ENCODE measurements at regions not wholly inside any gene's neighbourhood (a gene's known extent, or its start where the extent isn't known, plus 50 kb on each side); places are given as distances from the start of the nearest gene placed in this dataset.

GRCh38 chr11:64498136-64498535 lies 57.6 kb upstream of the SLC22A11 start:
- Histone ChIP-seq H2AFZ (ENCODE audit: low read depth, low read length) (no peak overlapping the region), H3K9me3 (ENCODE audit: low read length) (no peaks in the 10 kb centered on the region), H3K4me1 (ENCODE audit: insufficient read depth, low read length) (no peaks in the 10 kb centered on the region), H3K27me3 (ENCODE audit: insufficient read depth, low read length) (peaks cover 4% of the 10 kb centered on the region), H3K36me3 (ENCODE audit: insufficient read depth, low read length) (no peaks in the 10 kb centered on the region), H3K4me3 (ENCODE audit: low read length) (no peak overlapping the region)

- Histone ChIP-seq H2AFZ (ENCODE audit: low read depth, low read length) (no peak overlapping the region), H3K9me3 (ENCODE audit: low read length) (no peaks in the 10 kb centered on the region), H3K27me3 (ENCODE audit: insufficient read depth, low read length) (peaks cover 4% of the 10 kb centered on the region), H3K36me3 (ENCODE audit: insufficient read depth, low read length) (no peaks in the 10 kb centered on the region), H3K4me3 (ENCODE audit: low read length) (no peak overlapping the region), H3K4me1 (ENCODE audit: insufficient read depth, low read length) (no peaks in the 10 kb centered on the region)
Observed at GRCh38 chr11:64499261-64500004, 56.3 kb upstream of the SLC22A11 start.

DNA sequence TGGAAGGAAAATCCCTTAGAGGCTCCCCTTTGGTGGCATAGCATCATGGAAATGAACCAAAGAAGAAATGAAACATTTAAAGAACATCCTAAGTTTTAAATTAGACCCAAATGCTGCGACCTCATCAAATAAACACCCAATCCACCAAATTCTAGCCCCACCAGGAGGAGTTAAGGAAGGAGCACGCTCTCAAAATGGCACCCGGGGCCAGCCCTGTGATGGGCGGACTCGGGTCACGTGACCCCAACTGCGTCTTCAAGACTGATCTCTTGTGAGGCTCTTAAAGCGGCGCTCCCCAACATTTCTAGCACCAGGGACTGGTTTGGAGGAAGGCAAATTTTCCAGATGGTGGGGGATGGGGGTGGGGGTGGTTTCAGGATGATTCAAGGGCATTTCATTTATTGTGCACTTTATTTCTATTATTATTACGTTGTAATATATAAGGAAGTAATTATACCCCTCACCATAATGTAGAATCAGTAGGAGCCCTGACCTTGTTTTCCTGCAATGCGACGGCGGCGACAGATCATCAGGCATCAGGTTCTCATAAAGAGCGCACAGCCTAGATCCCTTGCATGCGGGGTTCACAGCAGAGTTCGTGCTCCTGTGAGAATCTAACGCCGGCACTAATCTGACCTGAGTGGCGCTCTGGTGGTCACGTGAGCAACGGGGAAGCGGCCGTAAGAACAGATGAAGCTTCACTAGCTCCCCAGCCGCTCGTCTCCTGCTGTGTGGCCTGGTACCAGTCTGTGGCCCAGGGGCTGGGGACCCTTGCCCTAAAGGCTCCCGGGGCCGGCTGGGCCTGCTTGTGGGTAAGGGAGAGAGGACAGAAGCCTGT lies 55.3 kb upstream of the SLC22A11 start:
- H3K9me3 ChIP-seq (ENCODE audit: low read length) = no peaks in the 10 kb centered on the region
- H3K4me1 ChIP-seq (ENCODE audit: insufficient read depth, low read length) = no peaks in the 10 kb centered on the region
- peaks cover 8% of the 10 kb centered on the region for H3K27me3 ChIP-seq (ENCODE audit: insufficient read depth, low read length)
- H3K4me3 ChIP-seq (ENCODE audit: low read length) = no peak overlapping the region
- H2AFZ ChIP-seq (ENCODE audit: low read depth, low read length) = no peak overlapping the region
- H3K36me3 ChIP-seq (ENCODE audit: insufficient read depth, low read length) = no peaks in the 10 kb centered on the region

DNA sequence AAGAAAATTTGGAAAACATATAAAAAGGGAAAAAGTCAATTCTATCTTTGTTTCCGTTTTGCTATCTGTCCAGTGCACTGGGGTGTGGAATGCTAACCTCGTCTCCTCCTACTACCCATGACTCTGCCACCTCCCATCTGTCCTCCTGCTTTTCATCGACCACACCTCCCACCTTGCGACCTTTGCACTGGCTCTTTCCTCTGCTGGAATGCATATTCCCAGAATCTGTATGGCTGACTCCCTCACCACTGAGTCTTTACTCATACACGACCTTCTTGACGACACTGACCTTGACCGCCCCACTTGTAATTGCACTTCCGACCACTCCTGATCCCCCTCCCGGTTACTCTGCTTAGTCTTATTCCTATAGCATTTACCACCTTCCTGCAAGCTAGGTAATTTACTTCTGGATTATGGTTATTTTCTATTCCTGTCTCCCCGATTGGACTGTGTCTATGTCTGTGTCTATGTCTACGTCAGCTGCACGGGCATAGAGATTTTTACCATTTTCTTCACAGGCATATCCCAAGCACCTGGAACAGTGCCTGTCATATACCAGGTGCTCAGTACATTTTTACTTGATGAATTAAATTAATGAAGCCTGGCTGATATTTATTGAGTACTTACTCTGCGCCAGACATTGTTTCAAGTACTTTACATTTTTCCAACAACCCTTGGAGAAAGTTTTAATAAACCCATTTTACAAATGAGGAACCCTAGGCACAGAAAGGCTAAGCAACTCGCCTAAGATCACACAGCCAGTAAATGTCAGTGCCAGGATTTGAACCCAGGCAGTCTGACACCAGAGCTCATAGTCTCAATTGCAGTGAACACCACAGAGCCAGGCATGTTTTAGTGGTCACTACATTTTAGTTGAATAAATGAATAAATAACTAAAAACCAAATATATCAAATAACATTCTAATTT lies 54.0 kb upstream of the SLC22A11 start:
- Histone ChIP-seq H2AFZ (ENCODE audit: low read depth, low read length) (no peak overlapping the region), H3K4me3 (ENCODE audit: low read length) (no peak overlapping the region), H3K36me3 (ENCODE audit: insufficient read depth, low read length) (no peaks in the 10 kb centered on the region), H3K9me3 (ENCODE audit: low read length) (no peaks in the 10 kb centered on the region), H3K27me3 (ENCODE audit: insufficient read depth, low read length) (peaks cover 15% of the 10 kb centered on the region), H3K4me1 (ENCODE audit: insufficient read depth, low read length) (no peaks in the 10 kb centered on the region)

DNA sequence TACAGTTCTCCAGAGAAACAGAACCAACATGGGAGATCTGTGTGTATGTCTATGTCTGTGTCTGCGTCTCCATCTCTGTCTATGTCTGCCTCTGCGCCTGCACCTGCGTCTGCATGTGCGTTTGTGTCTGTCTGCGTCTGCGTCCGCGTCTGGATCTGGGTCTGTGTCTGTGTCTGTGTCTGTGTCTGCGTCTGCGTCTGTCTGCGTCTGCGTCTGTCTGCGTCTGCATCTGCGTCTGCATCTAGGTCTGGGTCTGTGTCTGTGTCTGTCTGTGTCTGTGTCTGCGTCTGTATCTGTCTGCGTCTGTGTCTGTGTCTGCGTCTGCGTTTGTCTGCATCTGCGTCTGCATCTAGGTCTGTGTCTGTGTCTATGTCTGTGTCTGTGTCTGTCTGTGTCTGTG lies 53.1 kb upstream of the SLC22A11 start:
- Histone ChIP-seq H3K4me1 (ENCODE audit: insufficient read depth, low read length) (no peaks in the 10 kb centered on the region), H2AFZ (ENCODE audit: low read depth, low read length) (no peak overlapping the region), H3K4me3 (ENCODE audit: low read length) (no peak overlapping the region), H3K36me3 (ENCODE audit: insufficient read depth, low read length) (no peaks in the 10 kb centered on the region), H3K9me3 (ENCODE audit: low read length) (no peaks in the 10 kb centered on the region), H3K27me3 (ENCODE audit: insufficient read depth, low read length) (peaks cover 15% of the 10 kb centered on the region)

DNA sequence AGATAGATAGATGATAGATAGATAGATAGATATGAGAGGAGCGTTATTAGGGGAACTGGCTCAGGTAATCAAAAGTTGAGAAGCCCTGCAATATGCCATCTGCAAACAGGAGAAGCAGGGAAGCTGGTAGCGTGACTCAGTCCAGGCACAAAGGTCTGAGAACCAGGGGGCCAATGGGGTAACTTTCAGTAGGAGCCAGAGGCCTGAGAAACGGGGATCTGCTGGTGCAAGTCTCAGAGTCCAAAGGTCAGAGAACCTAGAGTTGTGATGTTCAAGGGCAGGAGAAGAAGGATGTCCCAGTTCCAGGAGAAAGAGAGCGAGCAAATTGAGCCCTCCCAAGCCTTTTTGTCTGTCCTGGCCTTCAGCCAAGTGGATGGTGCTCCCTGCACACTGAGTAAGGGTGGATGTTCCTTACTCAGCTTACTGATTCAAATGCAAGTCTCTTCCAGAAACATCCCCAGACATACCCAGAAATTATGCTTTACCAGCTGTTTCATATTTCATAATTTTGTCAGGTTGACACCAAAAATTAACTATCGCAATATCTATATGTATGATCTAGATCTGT lies 52.5 kb upstream of the SLC22A11 start:
- Histone ChIP-seq H3K27me3 (ENCODE audit: insufficient read depth, low read length) (peaks cover 15% of the 10 kb centered on the region), H3K4me3 (ENCODE audit: low read length) (no peak overlapping the region), H3K9me3 (ENCODE audit: low read length) (no peaks in the 10 kb centered on the region), H3K36me3 (ENCODE audit: insufficient read depth, low read length) (no peaks in the 10 kb centered on the region), H3K4me1 (ENCODE audit: insufficient read depth, low read length) (no peaks in the 10 kb centered on the region), H2AFZ (ENCODE audit: low read depth, low read length) (no peak overlapping the region)

DNA sequence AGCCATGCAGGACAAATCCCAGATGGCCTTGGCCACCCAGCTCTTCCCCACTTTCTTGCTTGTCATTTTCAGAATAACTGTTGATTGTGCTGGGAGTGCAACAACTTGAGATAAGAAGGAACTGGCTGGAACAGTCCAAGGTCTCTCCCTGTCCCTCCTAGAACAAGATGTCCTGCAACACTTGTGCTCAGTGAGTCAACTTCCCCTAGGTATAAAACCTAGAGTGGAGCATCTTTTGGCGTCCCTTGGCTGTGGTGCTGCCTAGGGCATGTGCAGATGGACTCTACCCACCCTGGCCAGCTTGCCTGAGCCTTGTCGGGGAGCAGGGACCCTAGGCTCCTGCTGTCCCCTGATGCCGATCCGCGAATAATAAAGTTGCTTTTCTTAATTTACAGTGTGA lies 50.7 kb upstream of the SLC22A11 start:
- no peaks in the 10 kb centered on the region for H3K9me3 ChIP-seq (ENCODE audit: low read length)
- H3K27me3 ChIP-seq (ENCODE audit: insufficient read depth, low read length) = peaks cover 15% of the 10 kb centered on the region

More for the DNA sequence above, 50.7 kb upstream of the SLC22A11 start:
- Histone ChIP-seq H3K36me3 (ENCODE audit: insufficient read depth, low read length) (no peaks in the 10 kb centered on the region), H3K4me3 (ENCODE audit: low read length) (no peak overlapping the region), H2AFZ (ENCODE audit: low read depth, low read length) (no peak overlapping the region), H3K4me1 (ENCODE audit: insufficient read depth, low read length) (no peaks in the 10 kb centered on the region)
